H9 (cell line): ENCODE measurements at regions not wholly inside any gene's neighbourhood (a gene's known extent, or its start where the extent isn't known, plus 50 kb on each side); places are given as distances from the start of the nearest gene placed in this dataset.

Experiments
- DNase-seq: peaks from one replicate; pipeline ENCODE4 v3.0.0-alpha.2; 2017
- H2AFZ ChIP-seq: one replicate; pipeline ENCODE4 v1.6.1; 2013; ENCODE audit warnings: mild to moderate bottlenecking, low read length, control low read depth, moderate library complexity
- H2AK5ac ChIP-seq: 2 replicates; pipeline ENCODE4 v1.6.1; 2013; ENCODE audit warnings: low read length, control low read depth, mixed read lengths; ENCODE audit not compliant: insufficient read length
- H2BK120ac ChIP-seq: one replicate; pipeline ENCODE4 v1.6.1; 2013; ENCODE audit warnings: low read depth, mild to moderate bottlenecking, low read length, control low read depth, inconsistent platforms; ENCODE audit not compliant: poor library complexity, severe bottlenecking
- H2BK12ac ChIP-seq: 2 replicates; pipeline ENCODE4 v1.6.1; 2013; ENCODE audit warnings: low read length, control low read depth, mixed read lengths, low read depth; ENCODE audit not compliant: insufficient read length
- H2BK15ac ChIP-seq: 2 replicates; pipeline ENCODE4 v1.6.1; 2013; ENCODE audit warnings: low read depth, low read length, control low read depth
- H2BK20ac ChIP-seq: one replicate; pipeline ENCODE4 v1.6.1; 2013; ENCODE audit warnings: low read depth, mild to moderate bottlenecking, low read length, control low read depth, inconsistent platforms; ENCODE audit not compliant: poor library complexity, severe bottlenecking
- H2BK5ac ChIP-seq: 2 replicates; pipeline ENCODE4 v1.6.1; 2013; ENCODE audit warnings: low read length, control low read depth, mixed read lengths; ENCODE audit not compliant: insufficient read length
- H3K14ac ChIP-seq: 2 replicates; pipeline ENCODE4 v1.6.1; 2013; ENCODE audit warnings: low read length, control low read depth; ENCODE audit not compliant: insufficient read depth
- H3K18ac ChIP-seq: 2 replicates; pipeline ENCODE4 v1.6.1; 2013; ENCODE audit warnings: low read depth, mild to moderate bottlenecking, mixed read lengths, low read length, control low read depth; ENCODE audit not compliant: insufficient read length
- H3K23ac ChIP-seq: 2 replicates; pipeline ENCODE4 v1.6.1; 2013; ENCODE audit warnings: low read length, control low read depth, mixed read lengths, low read depth; ENCODE audit not compliant: insufficient read length
- H3K23me2 ChIP-seq: 2 replicates; pipeline ENCODE4 v1.6.1; 2013; ENCODE audit warnings: low read depth, mild to moderate bottlenecking, mixed read lengths, low read length, control low read depth; ENCODE audit not compliant: insufficient read length, poor library complexity, severe bottlenecking
- H3K27ac ChIP-seq: 2 replicates; pipeline ENCODE4 v1.5.1; 2013; ENCODE audit warnings: low read length, control low read depth, mixed read lengths, low read depth; ENCODE audit not compliant: insufficient read length
- H3K27me3 ChIP-seq: 2 replicates; pipeline ENCODE4 v1.6.1; 2013; ENCODE audit warnings: low read length, control low read depth, inconsistent platforms; ENCODE audit not compliant: insufficient read depth
- H3K4ac ChIP-seq: 2 replicates; pipeline ENCODE4 v1.6.1; 2013; ENCODE audit warnings: low read depth, mild to moderate bottlenecking, control low read depth, inconsistent platforms, low read length, moderate library complexity
- H3K4me1 ChIP-seq: 2 replicates; pipeline ENCODE4 v1.6.1; 2013; ENCODE audit warnings: low read length, control low read depth, inconsistent platforms; ENCODE audit not compliant: insufficient read depth
- H3K4me2 ChIP-seq: 2 replicates; pipeline ENCODE4 v1.6.1; 2013; ENCODE audit warnings: low read length, control low read depth, mixed read lengths; ENCODE audit not compliant: insufficient read length, insufficient read depth
- H3K56ac ChIP-seq: 2 replicates; pipeline ENCODE4 v1.6.1; 2013; ENCODE audit warnings: low read depth, mild to moderate bottlenecking, mixed read lengths, low read length, control low read depth; ENCODE audit not compliant: insufficient read length
- H3K79me1 ChIP-seq: 2 replicates; pipeline ENCODE4 v1.6.1; 2013; ENCODE audit warnings: low read depth, mild to moderate bottlenecking, moderate library complexity, low read length, control low read depth, inconsistent platforms; ENCODE audit not compliant: insufficient read depth, poor library complexity, severe bottlenecking
- H3K79me2 ChIP-seq: 2 replicates; pipeline ENCODE4 v1.6.1; 2013; ENCODE audit warnings: low read length, control low read depth, inconsistent platforms; ENCODE audit not compliant: insufficient read depth
- H3K9ac ChIP-seq: 2 replicates; pipeline ENCODE4 v1.6.1; 2013; ENCODE audit warnings: low read length, control low read depth, mixed read lengths; ENCODE audit not compliant: insufficient read length; ENCODE audit errors: extremely low read depth
- H3K9me3 ChIP-seq: one replicate; pipeline ENCODE4 v1.6.1; 2013; ENCODE audit warnings: low read depth, low read length, inconsistent platforms; ENCODE audit not compliant: control insufficient read depth
- H3T11ph ChIP-seq: one replicate; pipeline ENCODE4 v1.6.1; 2013; ENCODE audit warnings: mild to moderate bottlenecking, low read length, control low read depth, inconsistent platforms
- H4K20me1 ChIP-seq: one replicate; pipeline ENCODE4 v1.6.1; 2013; ENCODE audit not compliant: control insufficient read depth, insufficient read length, insufficient read depth
- H4K5ac ChIP-seq: 2 replicates; pipeline ENCODE4 v1.6.1; 2013; ENCODE audit warnings: low read depth, mild to moderate bottlenecking, mixed read lengths, low read length, control low read depth; ENCODE audit not compliant: insufficient read length
- H4K8ac ChIP-seq: replicated peaks from 2 replicates; pipeline ENCODE4 v1.6.1; 2013; ENCODE audit warnings: low read length, control low read depth, mixed read lengths, low read depth; ENCODE audit not compliant: insufficient read length
- H4K91ac ChIP-seq: 2 replicates; pipeline ENCODE4 v1.6.1; 2013; ENCODE audit warnings: low read depth, mild to moderate bottlenecking, moderate library complexity, mixed read lengths, low read length, control low read depth; ENCODE audit not compliant: insufficient read length
- H3K27ac Mint-ChIP-seq, 3 experiments: 2 replicates in 2 of 3; 3 replicates in 1 of 3; pipeline ENCODE4 v1.8.0; 2020 to 2021; ENCODE audit warnings: mixed read lengths in 3 of 3, mild to moderate bottlenecking in 1 of 3, moderate library complexity in 1 of 3
- H3K27me3 Mint-ChIP-seq: 2 replicates; pipeline ENCODE4 v1.8.0; 2021; ENCODE audit warnings: low read depth, mild to moderate bottlenecking, moderate library complexity, mixed read lengths
- H3K36me3 Mint-ChIP-seq, 3 experiments: 2 replicates in 2 of 3; 3 replicates in 1 of 3; pipeline ENCODE4 v1.8.0; 2020 to 2021; ENCODE audit warnings: low read depth in 3 of 3, mixed read lengths in 3 of 3; ENCODE audit not compliant: insufficient read depth in 1 of 3
- H3K4me1 Mint-ChIP-seq, 2 experiments: 2 replicates each; pipeline ENCODE4 v1.8.0; 2020; ENCODE audit warnings: mixed read lengths in 2 of 2
- H3K4me3 Mint-ChIP-seq, 2 experiments: 2 replicates in 1 of 2; 3 replicates in 1 of 2; pipeline ENCODE4 v1.8.0; 2020 to 2021; ENCODE audit warnings: mild to moderate bottlenecking in 2 of 2, mixed read lengths in 2 of 2, moderate library complexity in 1 of 2
- H3K9me3 Mint-ChIP-seq, 2 experiments: 2 replicates in 1 of 2; 3 replicates in 1 of 2; pipeline ENCODE4 v1.8.0; 2020; ENCODE audit warnings: mild to moderate bottlenecking in 2 of 2, mixed read lengths in 2 of 2, moderate library complexity in 1 of 2
- WGBS: extraction: QIAGEN DNeasy Blood & Tissue Kit; methylation state at CpG from one replicate; pipeline ENCODE4 v1.1.7; 2013; ENCODE audit warnings: missing lambda C conversion rate, low lambda C conversion rate, mixed read lengths; ENCODE audit not compliant: insufficient read length; ENCODE audit errors: extremely low coverage; 5-methylcytosine and 5-hydroxymethylcytosine counted together
- TF ChIP-seq, protein P1 (sequence below): fragments of 200-600 bp; sonication (generic); conservative IDR thresholded peaks from 3 replicates; pipeline ENCODE4 v1.8.0; 2021; ENCODE audit warnings: antibody characterized with exemption, mild to moderate bottlenecking

- Mint-ChIP-seq H3K27me3 (peaks cover 2% of the 10 kb centered on the region), H3K36me3 (peaks cover 0 to 14% (median 2%) of the 10 kb centered on the region in 3 experiments; a peak in 3 of 7 replicates), H3K4me1 (peaks cover 36% of the 10 kb centered on the region in 2 experiments), H3K9me3 (peaks cover under 1 to 6% of the 10 kb centered on the region in 2 experiments; a peak in 3 of 5 replicates), H3K4me3 (peak overlapping the region; percentile 47 to 50), H3K27ac (peak overlapping the region; percentile 74 to 84 (median 84))
- H4K91ac ChIP-seq: no peak overlapping the region
- H2BK15ac ChIP-seq: no peak overlapping the region
- H3K9me3 ChIP-seq: no peaks in the 10 kb centered on the region
- no peak overlapping the region for H3K9ac ChIP-seq
- no peak overlapping the region for H2AFZ ChIP-seq
- TF ChIP-seq, protein P1, sequence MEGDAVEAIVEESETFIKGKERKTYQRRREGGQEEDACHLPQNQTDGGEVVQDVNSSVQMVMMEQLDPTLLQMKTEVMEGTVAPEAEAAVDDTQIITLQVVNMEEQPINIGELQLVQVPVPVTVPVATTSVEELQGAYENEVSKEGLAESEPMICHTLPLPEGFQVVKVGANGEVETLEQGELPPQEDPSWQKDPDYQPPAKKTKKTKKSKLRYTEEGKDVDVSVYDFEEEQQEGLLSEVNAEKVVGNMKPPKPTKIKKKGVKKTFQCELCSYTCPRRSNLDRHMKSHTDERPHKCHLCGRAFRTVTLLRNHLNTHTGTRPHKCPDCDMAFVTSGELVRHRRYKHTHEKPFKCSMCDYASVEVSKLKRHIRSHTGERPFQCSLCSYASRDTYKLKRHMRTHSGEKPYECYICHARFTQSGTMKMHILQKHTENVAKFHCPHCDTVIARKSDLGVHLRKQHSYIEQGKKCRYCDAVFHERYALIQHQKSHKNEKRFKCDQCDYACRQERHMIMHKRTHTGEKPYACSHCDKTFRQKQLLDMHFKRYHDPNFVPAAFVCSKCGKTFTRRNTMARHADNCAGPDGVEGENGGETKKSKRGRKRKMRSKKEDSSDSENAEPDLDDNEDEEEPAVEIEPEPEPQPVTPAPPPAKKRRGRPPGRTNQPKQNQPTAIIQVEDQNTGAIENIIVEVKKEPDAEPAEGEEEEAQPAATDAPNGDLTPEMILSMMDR: no peak
- no peak overlapping the region for H2AK5ac ChIP-seq
- H2BK12ac ChIP-seq: no peak overlapping the region
- H4K20me1 ChIP-seq: no peaks in the 10 kb centered on the region
- H3K18ac ChIP-seq: peak overlapping the region; percentile 28
- no peak overlapping the region for H3K4ac ChIP-seq
- H3K27ac ChIP-seq: no peak overlapping the region
- peak overlapping the region; percentile 45 for H3K4me2 ChIP-seq
- H4K8ac ChIP-seq: no peak overlapping the region
- H4K5ac ChIP-seq: no peak overlapping the region
- DNase-seq: peak; percentile 89
- H3K4me1 ChIP-seq: peaks cover 7% of the 10 kb centered on the region; the same call in 1 of the 2 replicates
- H2BK120ac ChIP-seq: no peak overlapping the region
- H3K14ac ChIP-seq: no peak overlapping the region
- WGBS: no CpG with 5 or more reads among the region's 5 CpGs
- no peak overlapping the region for H3T11ph ChIP-seq
- no peaks in the 10 kb centered on the region for H3K79me1 ChIP-seq
- no peaks in the 10 kb centered on the region for H3K79me2 ChIP-seq
- no peak overlapping the region for H3K56ac ChIP-seq
- no peak overlapping the region for H2BK5ac ChIP-seq
- H3K23me2 ChIP-seq: no peaks in the 10 kb centered on the region
- H2BK20ac ChIP-seq: no peak overlapping the region
- H3K23ac ChIP-seq: no peak overlapping the region
- no peaks in the 10 kb centered on the region for H3K27me3 ChIP-seq
These were observed 112.1 kb downstream of the UTP18 start for GRCh38 chr17:51372345-51373004.
